ENCODE measurements at regions not wholly inside any gene's neighbourhood (a gene's known extent, or its start where the extent isn't known, plus 50 kb on each side); places are given as distances from the start of the nearest gene placed in this dataset.

DNA sequence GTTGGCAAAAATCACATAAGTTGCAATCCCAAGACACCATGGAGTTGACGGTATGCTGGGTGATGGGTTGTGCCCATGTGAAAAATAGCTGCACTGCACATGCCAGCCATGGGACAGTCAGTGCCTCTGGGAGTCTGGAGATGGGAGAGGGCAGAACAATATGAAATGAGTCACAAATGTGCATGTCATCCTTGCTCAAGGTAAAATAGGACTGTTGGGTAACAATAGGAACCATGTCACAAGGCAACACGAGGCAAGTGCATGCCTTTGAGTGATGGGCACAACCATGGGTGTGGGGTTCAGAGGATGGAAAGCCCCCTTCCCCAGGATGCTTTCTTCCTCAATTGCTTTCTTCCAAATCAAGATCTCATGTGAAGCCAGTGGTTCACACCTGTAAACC lies 70.5 kb upstream of the PIM1 start:
- Histone ChIP-seq H3K4me1 (ENCODE audit: insufficient read depth, low read length, severe bottlenecking) (peaks cover 62% of the 10 kb centered on the region), H3K79me2 (ENCODE audit: insufficient read depth, low read length) (no peaks in the 10 kb centered on the region), H3K4me3 (ENCODE audit: low read depth, low read length, poor library complexity, severe bottlenecking) (no peak overlapping the region), H3K9me3 (ENCODE audit: low read length) (no peaks in the 10 kb centered on the region), H3K36me3 (ENCODE audit: insufficient read depth, low read length) (no peaks in the 10 kb centered on the region), H2AFZ (ENCODE audit: low read length) (no peak overlapping the region), H3K9ac (ENCODE audit: low read length) (no peak overlapping the region), H3F3A (ENCODE audit: insufficient read depth, low read length) (no peaks in the 10 kb centered on the region; the same call in 1 of the 2 replicates), H3K9me2 (ENCODE audit: low read depth, low read length) (no peaks in the 10 kb centered on the region), H4K20me1 (ENCODE audit: insufficient read depth, low read length) (no peaks in the 10 kb centered on the region), H3K27me3 (ENCODE audit: insufficient read depth, low read length) (no peaks in the 10 kb centered on the region), H3K27ac (ENCODE audit: low read depth, low read length, poor library complexity, severe bottlenecking) (peak overlapping the region; percentile 99), H3K4me2 (ENCODE audit: low read length) (no peak overlapping the region)
- TF ChIP-seq, protein P1, sequence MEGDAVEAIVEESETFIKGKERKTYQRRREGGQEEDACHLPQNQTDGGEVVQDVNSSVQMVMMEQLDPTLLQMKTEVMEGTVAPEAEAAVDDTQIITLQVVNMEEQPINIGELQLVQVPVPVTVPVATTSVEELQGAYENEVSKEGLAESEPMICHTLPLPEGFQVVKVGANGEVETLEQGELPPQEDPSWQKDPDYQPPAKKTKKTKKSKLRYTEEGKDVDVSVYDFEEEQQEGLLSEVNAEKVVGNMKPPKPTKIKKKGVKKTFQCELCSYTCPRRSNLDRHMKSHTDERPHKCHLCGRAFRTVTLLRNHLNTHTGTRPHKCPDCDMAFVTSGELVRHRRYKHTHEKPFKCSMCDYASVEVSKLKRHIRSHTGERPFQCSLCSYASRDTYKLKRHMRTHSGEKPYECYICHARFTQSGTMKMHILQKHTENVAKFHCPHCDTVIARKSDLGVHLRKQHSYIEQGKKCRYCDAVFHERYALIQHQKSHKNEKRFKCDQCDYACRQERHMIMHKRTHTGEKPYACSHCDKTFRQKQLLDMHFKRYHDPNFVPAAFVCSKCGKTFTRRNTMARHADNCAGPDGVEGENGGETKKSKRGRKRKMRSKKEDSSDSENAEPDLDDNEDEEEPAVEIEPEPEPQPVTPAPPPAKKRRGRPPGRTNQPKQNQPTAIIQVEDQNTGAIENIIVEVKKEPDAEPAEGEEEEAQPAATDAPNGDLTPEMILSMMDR (IDR thresholded peaks at IDR 0.05; ENCODE audit: low read length), result no peak
- no peak for TF ChIP-seq EZH2 (IDR thresholded peaks at IDR 0.05; ENCODE audit: borderline replicate concordance, low read length)

DNA sequence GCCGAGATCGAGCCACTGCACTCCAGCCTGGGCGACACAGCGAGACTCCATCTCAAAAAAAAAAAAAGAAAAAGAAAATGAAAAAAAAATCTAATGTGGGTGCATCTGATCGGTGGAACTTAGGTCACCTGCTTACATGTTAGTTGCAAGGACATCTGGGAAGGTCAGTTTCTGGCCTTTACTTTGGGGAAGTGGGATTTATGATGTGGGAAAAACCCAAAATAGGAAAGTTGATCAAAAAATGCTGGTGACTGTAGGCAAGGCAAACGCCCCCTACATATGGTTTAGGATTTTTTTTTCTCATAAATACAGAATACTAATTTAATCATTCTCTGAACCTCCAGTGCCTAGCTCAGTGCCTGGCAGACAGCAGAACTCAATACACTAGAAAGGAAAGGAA lies 69.2 kb upstream of the PIM1 start:
- Histone ChIP-seq H3K36me3 (ENCODE audit: insufficient read depth, low read length) (no peaks in the 10 kb centered on the region), H3K27ac (ENCODE audit: low read depth, low read length, poor library complexity, severe bottlenecking) (peak overlapping the region; percentile 99), H4K20me1 (ENCODE audit: insufficient read depth, low read length) (no peaks in the 10 kb centered on the region), H3K9me3 (ENCODE audit: low read length) (no peaks in the 10 kb centered on the region), H2AFZ (ENCODE audit: low read length) (no peak overlapping the region), H3K4me1 (ENCODE audit: insufficient read depth, low read length, severe bottlenecking) (peaks cover 65% of the 10 kb centered on the region), H3K4me3 (ENCODE audit: low read depth, low read length, poor library complexity, severe bottlenecking) (peak overlapping the region; percentile 63), H3K79me2 (ENCODE audit: insufficient read depth, low read length) (no peaks in the 10 kb centered on the region), H3F3A (ENCODE audit: insufficient read depth, low read length) (no peaks in the 10 kb centered on the region; the same call in 1 of the 2 replicates), H3K4me2 (ENCODE audit: low read length) (peak overlapping the region; percentile 86), H3K9me2 (ENCODE audit: low read depth, low read length) (no peaks in the 10 kb centered on the region), H3K9ac (ENCODE audit: low read length) (peak overlapping the region; percentile 96), H3K27me3 (ENCODE audit: insufficient read depth, low read length) (no peaks in the 10 kb centered on the region)
- no peak for TF ChIP-seq EZH2 (IDR thresholded peaks at IDR 0.05; ENCODE audit: borderline replicate concordance, low read length)
- TF ChIP-seq, protein P1 (IDR thresholded peaks at IDR 0.05; ENCODE audit: low read length), result no peak

DNA sequence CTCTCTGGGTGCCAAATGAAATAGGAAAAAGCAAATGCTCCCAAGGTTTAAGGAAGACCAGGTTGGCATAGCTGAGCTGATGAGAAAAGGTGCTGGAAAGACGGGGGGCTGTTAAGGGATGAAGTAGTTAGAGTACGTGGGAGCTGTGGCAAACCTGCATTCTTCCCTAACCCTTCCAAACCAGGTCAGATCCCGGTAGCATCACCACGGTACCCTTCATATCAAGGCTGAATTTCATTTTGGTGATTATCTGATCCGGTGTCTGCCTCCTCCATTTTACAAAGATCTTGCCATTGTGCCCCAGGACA lies 68.0 kb upstream of the PIM1 start:
- Histone ChIP-seq H3K9me3 (ENCODE audit: low read length) (no peaks in the 10 kb centered on the region), H3K79me2 (ENCODE audit: insufficient read depth, low read length) (no peaks in the 10 kb centered on the region), H3K36me3 (ENCODE audit: insufficient read depth, low read length) (no peaks in the 10 kb centered on the region), H3K27ac (ENCODE audit: low read depth, low read length, poor library complexity, severe bottlenecking) (peak overlapping the region; percentile 99), H4K20me1 (ENCODE audit: insufficient read depth, low read length) (no peaks in the 10 kb centered on the region), H3K4me3 (ENCODE audit: low read depth, low read length, poor library complexity, severe bottlenecking) (peak overlapping the region; percentile 63), H3K9me2 (ENCODE audit: low read depth, low read length) (no peaks in the 10 kb centered on the region), H3K4me2 (ENCODE audit: low read length) (peak overlapping the region; percentile 86), H3F3A (ENCODE audit: insufficient read depth, low read length) (no peaks in the 10 kb centered on the region; the same call in 1 of the 2 replicates), H3K9ac (ENCODE audit: low read length) (peak overlapping the region; percentile 96), H3K27me3 (ENCODE audit: insufficient read depth, low read length) (no peaks in the 10 kb centered on the region), H2AFZ (ENCODE audit: low read length) (no peak overlapping the region), H3K4me1 (ENCODE audit: insufficient read depth, low read length, severe bottlenecking) (peaks cover 77% of the 10 kb centered on the region)
- TF ChIP-seq, protein P1 (IDR thresholded peaks at IDR 0.05; ENCODE audit: low read length), result no peak
- TF ChIP-seq EZH2 (IDR thresholded peaks at IDR 0.05; ENCODE audit: borderline replicate concordance, low read length), result no peak
